Nephron (organoid): ENCODE measurements at regions not wholly inside any gene's neighbourhood (a gene's known extent, or its start where the extent isn't known, plus 50 kb on each side); places are given as distances from the start of the nearest gene placed in this dataset.
"Not testable (repeated sequence)": the region's sequence is repeated elsewhere in the genome, so short reads cannot be mapped to it uniquely, and the experiment has no call there.

Source experiments
- H3K27ac Mint-ChIP-seq, 3 experiments: 2 replicates each; pipeline ENCODE4 v1.8.0; 2020; ENCODE audit warnings: mixed read lengths in 3 of 3, mild to moderate bottlenecking in 2 of 3, moderate library complexity in 1 of 3
- H3K27me3 Mint-ChIP-seq: 2 replicates; pipeline ENCODE4 v1.8.0; 2021; ENCODE audit warnings: low read depth, mild to moderate bottlenecking, moderate library complexity, mixed read lengths
- H3K36me3 Mint-ChIP-seq: 2 replicates; pipeline ENCODE4 v1.8.0; 2020; ENCODE audit warnings: low read depth, mixed read lengths
- H3K4me1 Mint-ChIP-seq: 2 replicates; pipeline ENCODE4 v1.8.0; 2020; ENCODE audit warnings: mixed read lengths
- H3K4me3 Mint-ChIP-seq, 3 experiments: 2 replicates each; pipeline ENCODE4 v1.8.0; 2020; ENCODE audit warnings: mild to moderate bottlenecking in 3 of 3, mixed read lengths in 3 of 3, moderate library complexity in 2 of 3
- H3K9me3 Mint-ChIP-seq: 2 replicates; pipeline ENCODE4 v1.8.0; 2020; ENCODE audit warnings: mixed read lengths
- TF ChIP-seq, protein P1 (sequence below), 3 experiments: fragments of 200-600 bp; sonication (generic); IDR thresholded peaks; one replicate each; pipeline ENCODE4 v1.5.0; 2021; ENCODE audit warnings: antibody characterized with exemption in 3 of 3; ENCODE audit not compliant: unreplicated experiment in 3 of 3

DNA sequence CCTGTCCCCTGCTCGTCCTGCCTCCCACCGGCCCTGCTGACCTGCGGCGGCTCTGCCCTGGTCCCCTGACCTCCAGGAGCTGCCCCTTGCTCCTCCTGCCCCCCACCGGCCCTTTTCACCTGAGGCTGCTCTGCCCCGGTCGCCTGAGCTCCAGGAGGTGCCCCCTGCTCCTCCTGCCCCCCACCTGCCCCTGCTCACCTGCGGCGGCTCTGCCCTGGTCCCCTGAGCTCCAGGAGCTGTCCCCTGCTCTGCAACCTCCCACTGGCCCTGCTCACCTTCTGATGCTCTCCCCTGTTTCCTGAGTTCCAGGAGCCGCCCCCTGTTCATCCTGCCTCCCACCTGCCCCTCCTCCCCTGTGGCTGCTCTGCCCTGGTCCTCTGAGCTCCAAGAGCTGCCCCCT is 101.3 kb downstream of the TMEM121 start:
- H3K9me3 Mint-ChIP-seq: peaks cover 38% of the 10 kb centered on the region
- TF ChIP-seq, protein P1, sequence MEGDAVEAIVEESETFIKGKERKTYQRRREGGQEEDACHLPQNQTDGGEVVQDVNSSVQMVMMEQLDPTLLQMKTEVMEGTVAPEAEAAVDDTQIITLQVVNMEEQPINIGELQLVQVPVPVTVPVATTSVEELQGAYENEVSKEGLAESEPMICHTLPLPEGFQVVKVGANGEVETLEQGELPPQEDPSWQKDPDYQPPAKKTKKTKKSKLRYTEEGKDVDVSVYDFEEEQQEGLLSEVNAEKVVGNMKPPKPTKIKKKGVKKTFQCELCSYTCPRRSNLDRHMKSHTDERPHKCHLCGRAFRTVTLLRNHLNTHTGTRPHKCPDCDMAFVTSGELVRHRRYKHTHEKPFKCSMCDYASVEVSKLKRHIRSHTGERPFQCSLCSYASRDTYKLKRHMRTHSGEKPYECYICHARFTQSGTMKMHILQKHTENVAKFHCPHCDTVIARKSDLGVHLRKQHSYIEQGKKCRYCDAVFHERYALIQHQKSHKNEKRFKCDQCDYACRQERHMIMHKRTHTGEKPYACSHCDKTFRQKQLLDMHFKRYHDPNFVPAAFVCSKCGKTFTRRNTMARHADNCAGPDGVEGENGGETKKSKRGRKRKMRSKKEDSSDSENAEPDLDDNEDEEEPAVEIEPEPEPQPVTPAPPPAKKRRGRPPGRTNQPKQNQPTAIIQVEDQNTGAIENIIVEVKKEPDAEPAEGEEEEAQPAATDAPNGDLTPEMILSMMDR (IDR thresholded peaks at IDR 0.05; ENCODE audit: unreplicated experiment in 3 of 3): no peak
- H3K4me3 Mint-ChIP-seq: no peak overlapping the region
- no peaks in the 10 kb centered on the region for H3K27me3 Mint-ChIP-seq
- H3K27ac Mint-ChIP-seq: no peak overlapping the region
- H3K4me1 Mint-ChIP-seq: no peaks in the 10 kb centered on the region
- peaks cover 5% of the 10 kb centered on the region for H3K36me3 Mint-ChIP-seq

DNA sequence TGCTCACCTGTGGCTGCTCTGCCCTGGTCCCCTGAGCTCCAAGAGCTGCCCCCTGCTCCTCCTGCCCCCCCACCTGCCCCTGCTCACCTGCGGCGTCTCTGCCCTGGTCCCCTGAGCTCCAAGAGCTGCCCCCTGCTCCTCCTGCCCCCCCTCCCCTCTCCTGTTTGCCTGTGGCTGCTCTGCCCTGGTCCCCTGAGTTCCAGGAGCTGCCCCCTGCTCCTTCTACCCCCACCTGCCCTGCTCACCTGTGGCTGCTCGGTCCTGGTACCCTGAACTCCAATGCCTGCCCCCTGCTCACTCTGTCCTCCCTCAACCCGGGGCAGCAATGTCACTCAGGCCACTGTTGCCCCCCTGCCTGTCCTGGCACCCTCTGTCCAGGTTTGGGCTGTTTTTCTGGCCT is 101.7 kb downstream of the TMEM121 start:
- not testable (repeated sequence) for H3K27ac Mint-ChIP-seq, H3K27me3 Mint-ChIP-seq, H3K4me1 Mint-ChIP-seq, H3K4me3 Mint-ChIP-seq, H3K36me3 Mint-ChIP-seq
- peaks cover 40% of the 10 kb centered on the region for H3K9me3 Mint-ChIP-seq

DNA sequence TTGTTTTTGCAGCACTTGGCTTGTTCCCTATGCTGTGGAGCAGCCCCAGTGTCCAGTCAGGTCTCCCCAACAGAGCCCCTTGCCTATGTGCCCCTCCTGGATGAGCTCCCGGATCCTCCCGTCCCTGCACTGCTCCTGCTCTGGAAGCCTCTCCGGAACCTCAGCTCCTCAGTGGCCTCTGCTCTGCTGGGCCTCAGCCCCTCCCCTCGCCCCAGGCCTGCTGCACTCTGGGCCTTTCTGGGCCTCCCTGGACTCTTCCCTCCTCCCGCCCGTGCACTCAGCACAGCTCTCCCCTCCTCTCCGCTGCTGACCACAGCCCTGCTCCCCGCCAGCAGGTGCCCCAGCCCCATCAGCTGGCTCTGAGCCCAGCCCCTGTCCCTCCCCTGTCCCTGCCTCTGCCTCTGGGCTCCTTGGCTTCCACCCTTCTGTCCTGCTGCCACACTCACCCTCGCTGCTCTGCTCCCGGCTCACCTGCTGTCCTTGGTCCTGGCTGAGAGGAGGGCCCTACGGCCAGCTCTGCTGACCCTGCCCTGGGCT is 102.2 kb downstream of the TMEM121 start:
- not testable (repeated sequence) for H3K27ac Mint-ChIP-seq, H3K4me3 Mint-ChIP-seq, H3K27me3 Mint-ChIP-seq, H3K4me1 Mint-ChIP-seq, H3K36me3 Mint-ChIP-seq
- peaks cover 44% of the 10 kb centered on the region for H3K9me3 Mint-ChIP-seq

DNA sequence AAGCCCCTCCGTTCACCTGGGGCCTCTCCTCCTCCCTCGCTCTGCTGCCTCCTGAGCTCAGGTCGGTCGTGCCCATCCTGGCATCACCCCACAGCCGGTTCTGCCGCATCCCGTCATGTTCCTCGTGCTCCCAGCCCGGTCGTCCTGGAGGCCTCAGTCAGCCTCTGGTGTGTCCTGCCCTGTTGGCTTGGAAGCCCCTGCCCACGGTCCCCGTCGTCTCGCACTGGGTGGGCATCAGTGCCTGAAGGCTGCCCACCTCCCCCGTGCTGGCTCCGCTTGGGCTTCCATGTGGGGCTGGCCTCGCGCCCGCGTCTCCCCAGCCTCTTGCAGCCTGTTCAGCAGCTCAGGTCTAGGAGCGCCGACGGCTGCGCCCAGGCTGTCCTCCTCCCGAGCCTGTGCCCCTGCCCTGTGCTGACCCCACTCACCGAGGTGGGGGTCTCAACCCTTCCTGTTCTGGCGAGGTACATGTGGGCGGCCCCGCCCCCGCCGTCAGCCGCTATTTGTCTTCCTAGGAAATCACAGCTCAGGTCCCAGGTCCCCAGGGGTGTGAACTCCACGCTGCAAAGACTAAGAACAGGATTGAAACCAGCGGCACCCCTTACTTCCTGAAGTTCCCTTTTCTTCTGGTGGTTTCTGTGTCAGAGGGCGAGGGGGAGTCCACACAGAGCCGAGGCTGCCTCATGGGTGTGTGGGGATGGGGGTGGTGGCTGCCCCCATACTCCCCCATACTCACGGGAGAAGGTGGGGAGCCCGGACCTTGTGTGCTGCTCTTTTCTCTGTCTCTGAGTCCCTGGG is 102.9 kb downstream of the TMEM121 start:
- not testable (repeated sequence) for H3K27me3 Mint-ChIP-seq, H3K4me1 Mint-ChIP-seq, H3K4me3 Mint-ChIP-seq, H3K27ac Mint-ChIP-seq, H3K36me3 Mint-ChIP-seq
- H3K9me3 Mint-ChIP-seq: peaks cover 46% of the 10 kb centered on the region

DNA sequence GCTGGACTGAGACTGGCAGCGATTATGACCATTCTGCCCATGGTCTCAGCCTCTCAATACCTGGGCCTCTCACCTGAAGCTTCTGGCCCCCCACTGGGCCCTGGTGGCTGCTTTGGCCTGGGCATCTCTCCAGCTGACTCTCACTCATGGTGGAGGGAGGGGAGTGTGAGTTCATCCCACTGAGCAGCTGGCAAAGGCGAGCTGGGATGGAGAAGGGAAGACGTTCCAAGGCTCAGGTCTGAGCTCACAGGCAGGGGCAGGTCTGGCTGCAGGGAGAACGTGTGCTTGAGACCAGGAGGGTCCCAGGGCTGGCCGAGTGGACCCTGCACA is 103.5 kb downstream of the TMEM121 start:
- no peak overlapping the region for H3K4me3 Mint-ChIP-seq
- no peaks in the 10 kb centered on the region for H3K27me3 Mint-ChIP-seq
- peaks cover 44% of the 10 kb centered on the region for H3K9me3 Mint-ChIP-seq
- H3K36me3 Mint-ChIP-seq: peaks cover 5% of the 10 kb centered on the region
- no peak overlapping the region for H3K27ac Mint-ChIP-seq
- TF ChIP-seq, protein P1 (IDR thresholded peaks at IDR 0.05; ENCODE audit: unreplicated experiment in 3 of 3): no peak
- no peaks in the 10 kb centered on the region for H3K4me1 Mint-ChIP-seq

DNA sequence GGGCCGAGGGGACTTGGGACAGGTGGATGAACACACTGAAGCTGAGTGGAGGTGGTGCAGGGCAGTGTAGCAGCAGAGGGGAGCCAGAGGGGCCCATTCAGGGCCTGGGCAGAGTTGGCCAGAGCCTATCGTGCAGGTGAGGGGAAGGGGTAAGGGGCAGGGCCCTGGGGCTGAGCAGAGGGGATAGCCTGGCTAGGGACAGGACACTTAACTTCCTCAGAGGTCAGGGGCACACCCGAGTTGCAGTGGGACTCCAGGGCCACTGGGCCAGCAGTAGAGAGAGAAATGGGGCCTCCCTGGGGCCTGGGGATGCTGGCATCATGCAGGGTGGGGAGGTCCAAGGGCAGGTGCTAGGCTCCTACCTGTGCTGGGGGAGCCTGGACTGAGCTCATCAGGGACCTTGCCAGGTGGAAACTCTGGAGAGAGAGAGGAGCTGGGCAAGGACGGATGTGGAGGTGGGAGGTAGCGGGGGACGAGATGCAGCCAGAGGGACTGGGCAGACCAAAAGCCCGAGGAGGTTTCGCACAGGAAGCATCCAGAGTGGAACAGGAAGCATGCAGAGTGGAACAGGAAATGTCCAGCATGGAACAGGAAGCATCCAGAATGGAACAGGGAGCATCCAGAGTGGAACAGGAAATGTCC is 104.0 kb downstream of the TMEM121 start:
- not testable (repeated sequence) for H3K4me3 Mint-ChIP-seq, H3K36me3 Mint-ChIP-seq, H3K4me1 Mint-ChIP-seq, H3K27ac Mint-ChIP-seq, H3K27me3 Mint-ChIP-seq
- peaks cover 43% of the 10 kb centered on the region for H3K9me3 Mint-ChIP-seq

DNA sequence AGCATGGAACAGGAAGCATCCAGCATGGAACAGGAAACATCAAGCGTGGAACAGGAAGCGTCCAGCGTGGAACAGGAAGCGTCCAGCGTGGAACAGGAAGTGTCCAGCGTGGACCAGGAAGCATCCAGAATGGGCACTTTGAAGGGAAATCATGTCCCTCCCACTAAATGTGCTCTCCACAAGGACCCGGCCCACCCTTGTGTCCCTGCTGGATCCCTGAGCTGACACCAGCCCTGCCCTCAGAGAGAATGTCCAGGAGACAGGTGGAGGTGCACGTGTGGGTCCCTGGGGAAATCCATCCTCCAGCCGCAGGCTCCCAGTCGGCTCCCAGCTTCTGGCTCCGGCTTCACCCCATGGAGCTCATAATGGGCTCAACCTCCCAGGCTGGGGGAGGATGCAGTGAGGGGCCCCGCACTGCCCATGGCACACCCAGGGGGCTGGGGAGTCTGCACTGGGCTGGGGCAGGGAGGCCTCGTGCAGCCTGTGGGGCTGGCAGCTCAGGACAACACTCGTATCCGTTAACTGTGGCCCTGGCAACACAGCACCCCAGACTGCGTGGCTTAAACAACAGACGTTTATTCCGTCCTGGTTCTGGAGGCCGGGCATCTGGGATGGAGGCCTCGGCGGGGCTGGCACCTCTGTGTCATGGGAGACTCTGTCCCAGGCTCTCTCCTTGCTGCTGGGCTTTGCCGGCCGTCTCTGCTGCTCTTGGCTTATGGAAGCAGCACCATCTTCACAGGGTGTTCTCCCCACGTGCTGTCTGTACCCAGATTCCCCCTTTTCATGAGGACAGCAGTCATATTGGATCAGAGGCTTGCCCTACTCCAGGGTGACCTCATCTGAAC is 104.8 kb downstream of the TMEM121 start:
- H3K4me3 Mint-ChIP-seq, H3K36me3 Mint-ChIP-seq, H3K27me3 Mint-ChIP-seq, H3K27ac Mint-ChIP-seq, H3K4me1 Mint-ChIP-seq: not testable (repeated sequence)
- peaks cover 41% of the 10 kb centered on the region for H3K9me3 Mint-ChIP-seq

DNA sequence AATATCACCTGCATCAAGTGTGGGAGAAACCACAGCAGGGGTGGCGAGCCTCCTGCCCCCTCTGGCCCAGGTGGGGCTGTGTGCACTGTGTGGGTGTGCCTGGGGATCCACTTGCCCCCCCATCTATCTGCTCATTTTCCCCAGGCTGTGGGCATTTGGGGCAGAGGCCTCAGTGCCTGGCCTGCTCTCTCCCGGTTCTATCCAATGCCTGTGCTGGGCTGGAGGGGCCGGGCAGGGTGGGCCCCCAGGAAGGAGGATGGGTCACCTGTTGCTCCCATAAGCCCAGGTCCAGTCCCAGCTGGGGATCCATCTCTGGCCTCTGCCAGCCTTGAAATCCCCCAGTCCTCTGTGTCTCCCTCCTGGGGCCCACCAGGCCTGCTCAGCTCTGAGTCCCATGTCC is 105.6 kb downstream of the TMEM121 start:
- Mint-ChIP-seq H3K4me1 (no peaks in the 10 kb centered on the region), H3K27ac (no peak overlapping the region), H3K36me3 (peaks cover 9% of the 10 kb centered on the region), H3K9me3 (peaks cover 45% of the 10 kb centered on the region), H3K4me3 (no peak overlapping the region), H3K27me3 (no peaks in the 10 kb centered on the region)
- TF ChIP-seq, protein P1 (IDR thresholded peaks at IDR 0.05; ENCODE audit: unreplicated experiment in 3 of 3): no peak

DNA sequence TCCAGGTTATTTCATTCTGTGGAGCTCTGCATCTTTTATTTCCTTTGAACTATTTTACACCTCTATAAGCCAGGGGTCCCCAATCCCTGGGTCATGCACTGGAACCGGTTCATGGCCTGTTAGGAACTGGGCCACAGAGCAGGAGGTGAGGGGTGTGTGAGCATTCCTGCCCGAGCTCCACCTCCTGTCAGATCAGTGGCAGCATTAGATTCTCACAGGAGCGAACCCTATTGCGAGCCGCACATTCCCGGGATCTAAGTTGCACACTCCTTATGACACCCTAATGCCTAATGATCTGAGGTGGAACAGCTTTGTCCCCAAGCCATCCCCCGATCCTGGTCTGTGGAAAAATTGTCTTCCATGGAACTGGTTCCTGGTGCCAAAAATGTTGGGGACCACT is 107.2 kb downstream of the TMEM121 start:
- not testable (repeated sequence) for H3K4me3 Mint-ChIP-seq, H3K27me3 Mint-ChIP-seq, H3K4me1 Mint-ChIP-seq, H3K27ac Mint-ChIP-seq
- H3K36me3 Mint-ChIP-seq: peaks cover 10% of the 10 kb centered on the region
- H3K9me3 Mint-ChIP-seq: peaks cover 44% of the 10 kb centered on the region
